Nephron progenitor cell (in vitro differentiated cells): ENCODE measurements at regions not wholly inside any gene's neighbourhood (a gene's known extent, or its start where the extent isn't known, plus 50 kb on each side); places are given as distances from the start of the nearest gene placed in this dataset.

ENCODE experiments used
- DNase-seq: peaks from one replicate; pipeline ENCODE4 v3.0.0; 2021
- H3K27ac Mint-ChIP-seq: 2 replicates; pipeline ENCODE4 v1.8.0; 2021; ENCODE audit warnings: mild to moderate bottlenecking, moderate library complexity, mixed read lengths
- H3K27me3 Mint-ChIP-seq: 2 replicates; pipeline ENCODE4 v1.8.0; 2021; ENCODE audit warnings: mild to moderate bottlenecking, low read depth, mixed read lengths; ENCODE audit not compliant: poor library complexity
- H3K36me3 Mint-ChIP-seq: 2 replicates; pipeline ENCODE4 v1.8.0; 2021; ENCODE audit warnings: low read depth, mixed read lengths
- H3K4me1 Mint-ChIP-seq: 2 replicates; pipeline ENCODE4 v1.8.0; 2021; ENCODE audit warnings: mixed read lengths
- H3K4me3 Mint-ChIP-seq: 2 replicates; pipeline ENCODE4 v1.8.0; 2021; ENCODE audit warnings: mild to moderate bottlenecking, moderate library complexity, mixed read lengths
- H3K9me3 Mint-ChIP-seq: 2 replicates; pipeline ENCODE4 v1.8.0; 2021; ENCODE audit warnings: mild to moderate bottlenecking, moderate library complexity, mixed read lengths
- TF ChIP-seq, protein P1 (sequence below): fragments of 200-600 bp; sonication (generic); IDR thresholded peaks from 2 replicates; pipeline ENCODE4 v1.5.0; 2021; ENCODE audit warnings: antibody characterized with exemption

DNA sequence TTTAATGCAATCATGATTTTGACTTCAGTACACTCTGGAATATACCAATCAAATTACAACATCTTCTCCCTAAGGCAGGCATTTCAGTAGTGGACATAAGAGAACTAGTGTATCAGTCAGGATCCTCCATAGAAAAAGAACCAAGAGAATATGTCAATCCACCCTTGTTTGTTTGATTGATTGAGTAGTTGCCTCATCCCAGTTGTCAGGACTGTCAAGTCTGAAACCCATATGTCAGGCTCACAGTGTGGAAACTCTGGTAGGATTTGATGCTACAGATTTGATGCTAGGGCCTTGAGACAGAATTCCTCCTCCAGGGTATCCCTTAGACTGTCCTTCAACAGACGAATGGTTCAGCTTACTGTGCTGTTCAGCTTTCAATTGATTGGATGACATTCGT lies 375.0 kb downstream of the ETS1 start:
- peaks cover 21% of the 10 kb centered on the region for H3K36me3 Mint-ChIP-seq
- no peak overlapping the region for H3K4me3 Mint-ChIP-seq
- H3K9me3 Mint-ChIP-seq: peaks cover 41% of the 10 kb centered on the region
- no peak overlapping the region for H3K27ac Mint-ChIP-seq
- no peak for DNase-seq
- TF ChIP-seq, protein P1, sequence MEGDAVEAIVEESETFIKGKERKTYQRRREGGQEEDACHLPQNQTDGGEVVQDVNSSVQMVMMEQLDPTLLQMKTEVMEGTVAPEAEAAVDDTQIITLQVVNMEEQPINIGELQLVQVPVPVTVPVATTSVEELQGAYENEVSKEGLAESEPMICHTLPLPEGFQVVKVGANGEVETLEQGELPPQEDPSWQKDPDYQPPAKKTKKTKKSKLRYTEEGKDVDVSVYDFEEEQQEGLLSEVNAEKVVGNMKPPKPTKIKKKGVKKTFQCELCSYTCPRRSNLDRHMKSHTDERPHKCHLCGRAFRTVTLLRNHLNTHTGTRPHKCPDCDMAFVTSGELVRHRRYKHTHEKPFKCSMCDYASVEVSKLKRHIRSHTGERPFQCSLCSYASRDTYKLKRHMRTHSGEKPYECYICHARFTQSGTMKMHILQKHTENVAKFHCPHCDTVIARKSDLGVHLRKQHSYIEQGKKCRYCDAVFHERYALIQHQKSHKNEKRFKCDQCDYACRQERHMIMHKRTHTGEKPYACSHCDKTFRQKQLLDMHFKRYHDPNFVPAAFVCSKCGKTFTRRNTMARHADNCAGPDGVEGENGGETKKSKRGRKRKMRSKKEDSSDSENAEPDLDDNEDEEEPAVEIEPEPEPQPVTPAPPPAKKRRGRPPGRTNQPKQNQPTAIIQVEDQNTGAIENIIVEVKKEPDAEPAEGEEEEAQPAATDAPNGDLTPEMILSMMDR: no peak
- H3K27me3 Mint-ChIP-seq: peaks cover 2% of the 10 kb centered on the region
- H3K4me1 Mint-ChIP-seq: peaks cover 41% of the 10 kb centered on the region

DNA sequence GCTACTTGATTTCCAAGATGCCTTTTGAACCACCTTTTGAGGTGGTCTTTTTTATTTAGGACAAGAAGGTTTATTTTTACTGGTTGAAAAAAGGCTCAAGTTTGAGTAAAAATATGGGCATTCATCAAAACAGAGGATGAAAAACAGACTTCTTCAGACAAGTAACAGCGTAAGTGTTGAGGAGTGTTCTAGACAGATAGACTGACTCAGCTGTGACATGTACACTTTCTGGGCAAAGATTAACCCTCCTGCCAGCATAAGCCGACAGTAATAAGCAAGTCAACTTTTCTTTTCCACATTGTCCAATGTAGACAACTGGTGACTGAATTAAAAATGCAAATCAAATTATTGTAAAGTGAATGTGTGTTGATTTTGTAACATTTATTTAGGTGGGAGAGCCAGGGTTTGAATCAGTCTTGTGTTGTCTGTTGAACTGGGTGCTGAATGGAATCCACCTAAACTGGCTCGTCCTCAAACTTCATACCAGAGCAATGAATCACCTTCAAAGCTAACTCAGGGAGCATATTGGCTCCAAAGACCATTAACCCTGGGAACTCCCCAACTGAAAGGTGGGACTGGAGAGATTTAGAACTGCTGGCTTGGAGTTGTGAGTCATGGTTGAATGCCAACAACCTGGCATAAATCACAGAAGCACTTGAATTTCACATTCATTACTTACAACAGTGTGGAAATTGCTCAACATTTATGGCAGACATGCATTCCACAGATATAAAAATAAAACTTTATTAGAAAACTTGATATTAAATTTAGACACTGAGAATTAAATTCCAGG lies 377.0 kb downstream of the ETS1 start:
- peak; percentile 34 for DNase-seq
- Mint-ChIP-seq H3K27ac (peak overlapping the region; percentile 84), H3K27me3 (peaks cover 2% of the 10 kb centered on the region), H3K4me1 (peaks cover 41% of the 10 kb centered on the region), H3K4me3 (no peak overlapping the region), H3K9me3 (peaks cover 39% of the 10 kb centered on the region), H3K36me3 (peaks cover 18% of the 10 kb centered on the region)
- TF ChIP-seq, protein P1: no peak

DNA sequence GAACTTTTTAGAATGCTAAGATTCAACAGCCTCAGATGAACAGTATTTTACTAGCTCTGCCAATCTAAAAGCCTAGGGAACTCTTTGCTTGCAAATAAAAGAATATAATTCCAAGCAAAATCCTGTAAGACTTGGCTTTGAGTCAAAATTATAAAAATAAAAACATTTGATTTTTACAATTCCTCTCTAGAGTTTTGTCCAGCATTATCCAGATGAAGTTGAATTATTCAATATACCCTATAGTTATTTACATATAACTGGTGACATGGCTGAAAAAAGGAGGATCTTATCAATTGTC lies 378.3 kb downstream of the ETS1 start:
- TF ChIP-seq, protein P1: no peak
- Mint-ChIP-seq H3K36me3 (peaks cover 18% of the 10 kb centered on the region), H3K27ac (no peak overlapping the region), H3K27me3 (peaks cover 2% of the 10 kb centered on the region), H3K4me1 (peaks cover 41% of the 10 kb centered on the region), H3K9me3 (peaks cover 28% of the 10 kb centered on the region), H3K4me3 (no peak overlapping the region)
- no peak for DNase-seq

DNA sequence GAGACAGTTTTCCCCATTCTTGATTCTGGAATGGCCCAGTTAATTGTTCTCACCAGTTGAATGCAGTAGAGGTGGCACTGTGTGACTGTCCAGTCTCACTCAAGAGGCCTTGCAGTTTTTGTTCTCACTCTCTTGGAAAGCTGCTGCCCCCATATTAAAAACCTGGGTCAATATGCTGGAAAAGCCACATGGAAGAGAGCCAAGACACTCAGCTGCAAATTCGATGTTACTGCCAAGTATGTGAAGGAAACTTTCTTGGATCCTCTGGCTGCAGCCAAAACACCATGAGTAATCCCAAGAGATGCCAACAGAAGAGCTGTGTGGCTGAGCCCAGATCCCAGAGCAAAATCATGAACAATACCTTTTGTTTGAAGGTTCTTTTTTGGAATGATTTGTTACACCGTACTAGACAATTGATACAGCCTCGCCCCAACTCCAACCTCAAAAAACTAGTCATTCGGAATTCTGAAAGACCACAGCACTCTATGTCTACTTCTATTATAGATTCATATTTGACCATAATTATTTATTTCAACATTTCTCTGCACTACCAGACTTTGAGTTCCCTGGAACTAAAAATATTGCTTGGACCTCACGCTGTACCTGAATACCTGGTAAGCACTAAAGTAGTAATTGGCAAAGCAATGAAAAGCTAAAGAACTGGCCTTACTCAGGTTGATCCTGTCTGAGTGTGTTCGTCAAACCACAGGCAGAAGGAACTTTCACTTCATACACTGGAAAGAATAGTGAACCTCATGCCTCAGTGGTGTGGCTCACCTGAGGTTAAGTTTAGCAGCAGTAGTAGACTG lies 378.8 kb downstream of the ETS1 start:
- Mint-ChIP-seq H3K4me1 (peaks cover 41% of the 10 kb centered on the region), H3K27ac (no peak overlapping the region), H3K9me3 (peaks cover 23% of the 10 kb centered on the region), H3K4me3 (no peak overlapping the region), H3K36me3 (peaks cover 12% of the 10 kb centered on the region), H3K27me3 (no peaks in the 10 kb centered on the region)
- no peak for DNase-seq
- TF ChIP-seq, protein P1: no peak

DNA sequence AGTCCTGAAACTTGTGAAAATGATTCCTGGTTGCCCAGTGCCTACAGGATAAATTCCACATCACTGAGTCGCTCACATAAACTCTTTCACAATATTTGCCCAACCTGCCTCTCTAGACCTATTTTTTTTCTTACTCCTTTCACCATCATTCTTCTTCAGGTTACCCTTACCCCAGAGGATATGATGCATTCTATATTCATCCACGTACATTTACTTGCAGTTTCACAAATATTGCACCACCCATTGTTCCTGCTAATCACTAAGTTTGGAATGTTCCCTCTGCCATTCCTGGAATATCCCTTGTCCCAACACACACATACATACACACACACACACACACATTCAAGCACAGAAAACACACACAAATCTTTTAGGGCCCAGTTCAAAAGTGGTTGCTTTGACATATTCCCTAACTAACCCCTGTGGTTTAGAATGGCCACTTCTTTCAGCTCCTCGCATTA lies 379.5 kb downstream of the ETS1 start:
- Mint-ChIP-seq H3K36me3 (peaks cover 8% of the 10 kb centered on the region), H3K27ac (no peak overlapping the region), H3K4me3 (no peak overlapping the region), H3K4me1 (peaks cover 41% of the 10 kb centered on the region), H3K9me3 (peaks cover 18% of the 10 kb centered on the region), H3K27me3 (no peaks in the 10 kb centered on the region)
- no peak for DNase-seq
- TF ChIP-seq, protein P1: no peak
